ENCODE measurements at regions not wholly inside any gene's neighbourhood (a gene's known extent, or its start where the extent isn't known, plus 50 kb on each side); places are given as distances from the start of the nearest gene placed in this dataset.

DNA sequence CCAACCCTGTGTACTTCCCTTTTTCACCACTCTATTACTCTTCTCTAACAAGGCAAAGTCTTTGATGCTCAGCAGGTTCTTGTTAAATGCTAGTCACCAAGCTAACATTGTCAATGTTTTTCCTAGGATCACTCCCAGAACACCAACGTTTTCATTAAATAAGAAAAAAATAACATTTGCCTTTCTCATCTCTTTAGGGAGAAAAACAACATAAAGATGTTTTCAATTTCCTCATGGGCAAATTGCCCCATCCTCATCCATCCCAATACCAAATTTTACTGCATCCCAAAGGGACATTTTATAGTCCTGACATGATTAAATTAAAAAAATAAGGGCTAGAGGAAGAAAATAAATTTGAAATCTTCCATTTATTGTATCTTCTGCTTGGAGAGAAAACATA is 106.5 kb downstream of the SUCNR1 start:
- Histone ChIP-seq H3K36me3 (replicated peaks; ENCODE audit: insufficient read depth, low read length) (no peaks in the 10 kb centered on the region), H3K4me2 (ENCODE audit: low read depth, low read length) (no peak overlapping the region), H3K27me3 (replicated peaks; ENCODE audit: insufficient read depth, low read length) (no peaks in the 10 kb centered on the region), H3K4me1 (ENCODE audit: low read length) (no peaks in the 10 kb centered on the region), H3K9me2 (replicated peaks; ENCODE audit: insufficient read depth, low read length) (no peaks in the 10 kb centered on the region), H3K27ac (ENCODE audit: low read length) (no peak overlapping the region), H3K9ac (ENCODE audit: low read length) (no peak overlapping the region), H2AFZ (ENCODE audit: low read length) (no peak overlapping the region), H4K20me1 (ENCODE audit: insufficient read depth, low read length) (no peaks in the 10 kb centered on the region), H3K9me3 (replicated peaks; ENCODE audit: insufficient read depth, low read length) (no peaks in the 10 kb centered on the region), H3F3A (ENCODE audit: insufficient read depth, low read length) (no peaks in the 10 kb centered on the region), H3K79me2 (ENCODE audit: low read length) (no peaks in the 10 kb centered on the region), H3K4me3 (ENCODE audit: low read length) (no peak overlapping the region)
- DNase-seq, result no peak
- TF ChIP-seq EZH2 (optimal IDR thresholded peaks at IDR 0.05; ENCODE audit: low read depth, low read length), result no peak
- TF ChIP-seq, protein P1, sequence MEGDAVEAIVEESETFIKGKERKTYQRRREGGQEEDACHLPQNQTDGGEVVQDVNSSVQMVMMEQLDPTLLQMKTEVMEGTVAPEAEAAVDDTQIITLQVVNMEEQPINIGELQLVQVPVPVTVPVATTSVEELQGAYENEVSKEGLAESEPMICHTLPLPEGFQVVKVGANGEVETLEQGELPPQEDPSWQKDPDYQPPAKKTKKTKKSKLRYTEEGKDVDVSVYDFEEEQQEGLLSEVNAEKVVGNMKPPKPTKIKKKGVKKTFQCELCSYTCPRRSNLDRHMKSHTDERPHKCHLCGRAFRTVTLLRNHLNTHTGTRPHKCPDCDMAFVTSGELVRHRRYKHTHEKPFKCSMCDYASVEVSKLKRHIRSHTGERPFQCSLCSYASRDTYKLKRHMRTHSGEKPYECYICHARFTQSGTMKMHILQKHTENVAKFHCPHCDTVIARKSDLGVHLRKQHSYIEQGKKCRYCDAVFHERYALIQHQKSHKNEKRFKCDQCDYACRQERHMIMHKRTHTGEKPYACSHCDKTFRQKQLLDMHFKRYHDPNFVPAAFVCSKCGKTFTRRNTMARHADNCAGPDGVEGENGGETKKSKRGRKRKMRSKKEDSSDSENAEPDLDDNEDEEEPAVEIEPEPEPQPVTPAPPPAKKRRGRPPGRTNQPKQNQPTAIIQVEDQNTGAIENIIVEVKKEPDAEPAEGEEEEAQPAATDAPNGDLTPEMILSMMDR (IDR thresholded peaks at IDR 0.05; ENCODE audit: low read length), result no peak
- TF ChIP-seq EZH2phosphoT487 (IDR thresholded peaks at IDR 0.05; ENCODE audit: low read length), result no peak

DNA sequence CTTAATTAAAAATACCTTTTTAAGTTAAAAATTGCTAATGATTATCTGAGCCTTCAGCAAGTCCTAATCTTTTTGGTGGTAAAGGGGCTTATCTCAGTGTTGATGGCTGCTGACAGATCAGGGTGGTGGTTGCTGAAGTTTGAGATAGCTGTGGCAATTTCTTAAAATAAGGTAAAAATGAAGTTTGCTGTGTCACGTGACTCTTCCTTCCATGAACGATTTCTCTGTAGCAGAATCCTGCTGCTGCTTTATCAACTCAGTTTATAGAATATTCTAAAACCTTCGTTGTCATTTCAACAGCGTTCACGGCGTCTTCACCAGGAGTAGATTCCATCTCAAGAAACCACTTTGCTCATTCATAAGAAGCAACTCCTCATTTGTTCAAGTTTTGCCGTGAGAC is 110.1 kb downstream of the SUCNR1 start:
- Histone ChIP-seq H3F3A (ENCODE audit: insufficient read depth, low read length) (no peaks in the 10 kb centered on the region), H2AFZ (ENCODE audit: low read length) (no peak overlapping the region), H3K4me1 (ENCODE audit: low read length) (no peaks in the 10 kb centered on the region), H3K79me2 (ENCODE audit: low read length) (no peaks in the 10 kb centered on the region), H3K27ac (ENCODE audit: low read length) (no peak overlapping the region), H3K36me3 (replicated peaks; ENCODE audit: insufficient read depth, low read length) (no peaks in the 10 kb centered on the region), H3K4me2 (ENCODE audit: low read depth, low read length) (no peak overlapping the region), H3K9ac (ENCODE audit: low read length) (no peak overlapping the region), H3K9me2 (replicated peaks; ENCODE audit: insufficient read depth, low read length) (no peaks in the 10 kb centered on the region), H3K4me3 (ENCODE audit: low read length) (no peak overlapping the region), H3K27me3 (replicated peaks; ENCODE audit: insufficient read depth, low read length) (no peaks in the 10 kb centered on the region), H3K9me3 (replicated peaks; ENCODE audit: insufficient read depth, low read length) (no peaks in the 10 kb centered on the region), H4K20me1 (ENCODE audit: insufficient read depth, low read length) (no peaks in the 10 kb centered on the region)
- TF ChIP-seq EZH2 (optimal IDR thresholded peaks at IDR 0.05; ENCODE audit: low read depth, low read length) (no peak), EZH2phosphoT487 (IDR thresholded peaks at IDR 0.05; ENCODE audit: low read length) (no peak)
- TF ChIP-seq, protein P1 (IDR thresholded peaks at IDR 0.05; ENCODE audit: low read length), result no peak
- no peak for DNase-seq

DNA sequence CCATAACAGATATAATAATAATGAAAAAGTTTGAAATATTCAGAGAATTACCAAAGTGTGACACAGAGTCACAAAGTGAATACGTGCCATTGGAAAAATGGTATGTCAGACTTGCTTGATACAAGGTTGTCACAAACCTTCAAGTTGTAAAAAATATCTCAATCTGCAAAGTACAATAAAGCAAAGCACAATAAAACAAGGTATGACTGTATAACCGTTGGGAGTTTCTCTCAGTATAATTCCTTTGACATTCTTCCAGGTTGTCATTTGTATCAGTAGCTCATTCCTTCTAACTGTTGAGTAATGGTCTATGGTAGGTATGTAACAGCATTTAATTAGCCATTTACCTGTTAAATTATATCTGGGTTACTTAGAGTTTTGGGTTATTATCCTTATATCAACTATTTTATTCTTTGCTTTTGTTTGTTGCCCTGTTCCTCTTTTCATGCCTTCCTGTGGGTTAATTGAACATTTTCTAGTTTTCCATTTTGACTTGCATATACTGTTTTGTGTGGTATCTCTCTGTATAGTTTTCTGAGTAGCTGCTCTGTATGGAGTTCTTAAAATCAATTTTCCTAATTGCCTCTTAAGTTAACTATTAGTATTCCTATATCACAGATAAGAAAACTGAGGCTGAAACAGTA is 112.5 kb downstream of the SUCNR1 start:
- Histone ChIP-seq H4K20me1 (ENCODE audit: insufficient read depth, low read length) (no peaks in the 10 kb centered on the region), H3K36me3 (replicated peaks; ENCODE audit: insufficient read depth, low read length) (no peaks in the 10 kb centered on the region), H3K4me3 (ENCODE audit: low read length) (no peak overlapping the region), H3F3A (ENCODE audit: insufficient read depth, low read length) (no peaks in the 10 kb centered on the region), H3K27ac (ENCODE audit: low read length) (no peak overlapping the region), H3K4me2 (ENCODE audit: low read depth, low read length) (no peak overlapping the region), H3K27me3 (replicated peaks; ENCODE audit: insufficient read depth, low read length) (no peaks in the 10 kb centered on the region), H3K4me1 (ENCODE audit: low read length) (no peaks in the 10 kb centered on the region), H3K79me2 (ENCODE audit: low read length) (no peaks in the 10 kb centered on the region), H3K9ac (ENCODE audit: low read length) (no peak overlapping the region), H2AFZ (ENCODE audit: low read length) (no peak overlapping the region), H3K9me2 (replicated peaks; ENCODE audit: insufficient read depth, low read length) (no peaks in the 10 kb centered on the region), H3K9me3 (replicated peaks; ENCODE audit: insufficient read depth, low read length) (no peaks in the 10 kb centered on the region)
- no peak for DNase-seq
- TF ChIP-seq EZH2phosphoT487 (IDR thresholded peaks at IDR 0.05; ENCODE audit: low read length), result no peak
- TF ChIP-seq, protein P1 (IDR thresholded peaks at IDR 0.05; ENCODE audit: low read length), result no peak
- TF ChIP-seq EZH2 (optimal IDR thresholded peaks at IDR 0.05; ENCODE audit: low read depth, low read length), result no peak

Data from MM.1S (cell line).